ENCODE measurements at regions not wholly inside any gene's neighbourhood (a gene's known extent, or its start where the extent isn't known, plus 50 kb on each side); places are given as distances from the start of the nearest gene placed in this dataset.

DNA sequence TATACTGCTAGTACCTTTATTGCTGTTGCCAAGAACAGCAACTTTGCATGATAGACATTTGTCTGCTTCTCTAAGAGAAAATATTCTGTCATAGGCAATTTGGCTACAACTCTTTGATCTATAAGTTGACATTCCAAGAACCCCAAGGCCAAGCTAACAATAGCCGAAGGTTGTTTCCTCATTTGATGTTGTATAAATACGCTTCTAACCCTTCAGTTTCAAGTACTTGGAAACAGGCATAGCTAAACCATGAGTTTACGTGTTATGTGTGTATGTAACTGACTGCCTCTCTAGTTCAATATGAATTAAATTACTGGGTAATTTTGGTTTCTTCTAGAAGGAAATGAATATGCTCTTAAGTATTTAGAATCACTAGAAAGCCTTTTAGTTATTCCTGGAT, 1034.0 kb downstream of the TLE4 start:
- TF ChIP-seq EZH2 (IDR thresholded peaks at IDR 0.05) = no peak
- TF ChIP-seq POLR2AphosphoS5 (IDR thresholded peaks at IDR 0.05; ENCODE audit: borderline replicate concordance, low read depth, low read length) = no peak
- no peak for TF ChIP-seq FOXP2 (optimal IDR thresholded peaks at IDR 0.05; ENCODE audit: control extremely low read depth, extremely low read length, insufficient read depth)
